ENCODE measurements at regions not wholly inside any gene's neighbourhood (a gene's known extent, or its start where the extent isn't known, plus 50 kb on each side); places are given as distances from the start of the nearest gene placed in this dataset.

- H3K4me1 ChIP-seq (ENCODE audit: control insufficient read depth in 1 of 2, insufficient read depth in 2 of 2, low read length in 2 of 2) = no peaks in the 10 kb centered on the region
- no peaks in the 10 kb centered on the region for H3K79me2 ChIP-seq (ENCODE audit: insufficient read depth, low read length)
- H4K20me1 ChIP-seq (ENCODE audit: insufficient read depth) = no peaks in the 10 kb centered on the region
- ChIA-PET RAD21 (ENCODE audit: low non-redundant PET in 1 of 2, low total read pairs in 2 of 2, uncharacterized antibody in 2 of 2, unreplicated experiment in 2 of 2) (no interaction called here), CTCF (no interaction called here), POLR2A (no interaction called here)
- TF ChIP-seq FOSL1 (IDR thresholded peaks at IDR 0.05; ENCODE audit: low read depth) = no peak
- TF ChIP-seq EZH2 (IDR thresholded peaks at IDR 0.05) = no peak
- no peak for TF ChIP-seq CTCF (IDR thresholded peaks at IDR 0.05 in 2 of 3, conservative IDR thresholded peaks at IDR 0.05 in 1 of 3; ENCODE audit: borderline replicate concordance in 1 of 3, insufficient read depth in 1 of 3, low read depth in 2 of 3, low read length in 2 of 3)
- TF ChIP-seq POLR2AphosphoS5 (IDR thresholded peaks at IDR 0.05; ENCODE audit: low read depth, low read length) = no peak
- no peak for TF ChIP-seq RAD21 (IDR thresholded peaks at IDR 0.05; ENCODE audit: low read depth)
- no peak for TF ChIP-seq SRF (IDR thresholded peaks at IDR 0.05; ENCODE audit: low read depth)
- no peak for TF ChIP-seq MAX (IDR thresholded peaks at IDR 0.05)
- TF ChIP-seq SIN3A (IDR thresholded peaks at IDR 0.05; ENCODE audit: low read depth) = no peak
- no peak for TF ChIP-seq EZH2phosphoT487 (IDR thresholded peaks at IDR 0.05; ENCODE audit: borderline replicate concordance)
- no peak for TF ChIP-seq ZFX (IDR thresholded peaks at IDR 0.05)
- DNase-seq (ENCODE audit: low read depth, low spot score) = no peak
- peaks cover 5 to 18% of the 10 kb centered on the region in 2 experiments; a peak in 2 of 4 replicates for H3K9me3 ChIP-seq (ENCODE audit: control insufficient read depth in 1 of 2, insufficient read depth in 1 of 2, low read depth in 1 of 2, low read length in 2 of 2)
- no peak overlapping the region for H3K9ac ChIP-seq (ENCODE audit: low read length)
- H3K36me3 ChIP-seq (ENCODE audit: control insufficient read depth in 1 of 2, insufficient read depth in 2 of 2, low read length in 2 of 2) = no peaks in the 10 kb centered on the region
- no peak overlapping the region for H3K27ac ChIP-seq (ENCODE audit: low read depth, low read length)
- no peaks in the 10 kb centered on the region for H3K9me2 ChIP-seq (ENCODE audit: insufficient read depth)
- ATAC-seq = no peak
- H3K4me3 ChIP-seq (replicated peaks in 1 of 2; ENCODE audit: low read depth in 1 of 2, low read length in 2 of 2) = no peak overlapping the region
- H3K4me2 ChIP-seq (ENCODE audit: low read length) = no peak overlapping the region
- H3K27me3 ChIP-seq (ENCODE audit: insufficient read depth, low read length) = no peaks in the 10 kb centered on the region
- no TSS peak for BruUV-seq (replicated peaks)
- intact Hi-C loops (cut with micrococcal nuclease) = no loop called here
- no peak overlapping the region for H2AFZ ChIP-seq (ENCODE audit: low read depth, low read length, poor library complexity, severe bottlenecking)
Measured at GRCh38 chr10:83372646-83373045, 766.7 kb upstream of the GHITM start.

- POLR2A ChIA-PET = no interaction called here
- Histone ChIP-seq H3K4me2 (ENCODE audit: low read length) (no peak overlapping the region), H4K20me1 (ENCODE audit: insufficient read depth) (no peaks in the 10 kb centered on the region), H3K27me3 (ENCODE audit: insufficient read depth, low read length) (no peaks in the 10 kb centered on the region), H3K9ac (ENCODE audit: low read length) (no peak overlapping the region), H3K27ac (ENCODE audit: low read depth, low read length) (no peak overlapping the region), H3K4me1 (ENCODE audit: control insufficient read depth in 1 of 2, insufficient read depth in 2 of 2, low read length in 2 of 2) (no peaks in the 10 kb centered on the region), H3K79me2 (ENCODE audit: insufficient read depth, low read length) (no peaks in the 10 kb centered on the region), H3K36me3 (ENCODE audit: control insufficient read depth in 1 of 2, insufficient read depth in 2 of 2, low read length in 2 of 2) (no peaks in the 10 kb centered on the region), H2AFZ (ENCODE audit: low read depth, low read length, poor library complexity, severe bottlenecking) (no peak overlapping the region), H3K9me3 (ENCODE audit: control insufficient read depth in 1 of 2, insufficient read depth in 1 of 2, low read depth in 1 of 2, low read length in 2 of 2) (peaks cover 5 to 18% of the 10 kb centered on the region in 2 experiments; a peak in 2 of 4 replicates), H3K4me3 (replicated peaks in 1 of 2; ENCODE audit: low read depth in 1 of 2, low read length in 2 of 2) (no peak overlapping the region), H3K9me2 (ENCODE audit: insufficient read depth) (no peaks in the 10 kb centered on the region)
- no TSS peak for BruUV-seq (replicated peaks)
- DNase-seq (ENCODE audit: low read depth, low spot score) (no peak), ATAC-seq (no peak)
- TF ChIP-seq CTCF (IDR thresholded peaks at IDR 0.05 in 2 of 3, conservative IDR thresholded peaks at IDR 0.05 in 1 of 3; ENCODE audit: borderline replicate concordance in 1 of 3, insufficient read depth in 1 of 3, low read depth in 2 of 3, low read length in 2 of 3) (0 out of 6 replicates have a peak, but pooled peaks of 2 of the 3 experiments have one; percentile 12 to 14), ATF3 (IDR thresholded peaks at IDR 0.05) (no peak), MAX (IDR thresholded peaks at IDR 0.05) (no peak)
- intact Hi-C loops (cut with micrococcal nuclease) = no loop called here
- RAD21 ChIA-PET (ENCODE audit: low non-redundant PET in 1 of 2, low total read pairs in 2 of 2, uncharacterized antibody in 2 of 2, unreplicated experiment in 2 of 2) = no interaction called here
- CTCF ChIA-PET = no interaction called here
Measured at GRCh38 chr10:83373671-83374070, 765.6 kb upstream of the GHITM start.

Data from HCT116 (cell line).